ENCODE measurements at regions not wholly inside any gene's neighbourhood (a gene's known extent, or its start where the extent isn't known, plus 50 kb on each side); places are given as distances from the start of the nearest gene placed in this dataset.

DNA sequence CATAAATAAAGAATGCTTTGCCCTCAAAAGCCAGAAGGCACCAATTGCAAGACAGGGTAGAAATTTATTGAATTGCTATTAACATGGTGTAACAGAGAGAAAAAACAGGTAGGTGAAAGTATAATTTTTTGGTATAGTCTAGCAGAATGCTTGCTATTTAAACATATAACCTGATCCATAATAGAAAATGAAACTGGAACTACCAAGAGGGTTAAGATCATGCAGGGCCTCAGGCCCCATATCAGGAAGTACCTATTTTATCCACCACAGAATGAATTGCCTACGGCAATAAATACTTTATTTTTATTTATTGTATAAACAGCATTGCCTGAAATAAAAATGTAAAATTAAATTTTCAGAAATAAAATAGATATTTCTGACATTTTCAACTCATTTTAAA, 159.5 kb downstream of the PRR20E start:
- TF ChIP-seq, protein P1, sequence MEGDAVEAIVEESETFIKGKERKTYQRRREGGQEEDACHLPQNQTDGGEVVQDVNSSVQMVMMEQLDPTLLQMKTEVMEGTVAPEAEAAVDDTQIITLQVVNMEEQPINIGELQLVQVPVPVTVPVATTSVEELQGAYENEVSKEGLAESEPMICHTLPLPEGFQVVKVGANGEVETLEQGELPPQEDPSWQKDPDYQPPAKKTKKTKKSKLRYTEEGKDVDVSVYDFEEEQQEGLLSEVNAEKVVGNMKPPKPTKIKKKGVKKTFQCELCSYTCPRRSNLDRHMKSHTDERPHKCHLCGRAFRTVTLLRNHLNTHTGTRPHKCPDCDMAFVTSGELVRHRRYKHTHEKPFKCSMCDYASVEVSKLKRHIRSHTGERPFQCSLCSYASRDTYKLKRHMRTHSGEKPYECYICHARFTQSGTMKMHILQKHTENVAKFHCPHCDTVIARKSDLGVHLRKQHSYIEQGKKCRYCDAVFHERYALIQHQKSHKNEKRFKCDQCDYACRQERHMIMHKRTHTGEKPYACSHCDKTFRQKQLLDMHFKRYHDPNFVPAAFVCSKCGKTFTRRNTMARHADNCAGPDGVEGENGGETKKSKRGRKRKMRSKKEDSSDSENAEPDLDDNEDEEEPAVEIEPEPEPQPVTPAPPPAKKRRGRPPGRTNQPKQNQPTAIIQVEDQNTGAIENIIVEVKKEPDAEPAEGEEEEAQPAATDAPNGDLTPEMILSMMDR (IDR thresholded peaks at IDR 0.05), result no peak
- TF ChIP-seq POLR2A (IDR thresholded peaks at IDR 0.05; ENCODE audit: low read depth) (no peak), EP300 (IDR thresholded peaks at IDR 0.05) (no peak)

All from esophagus muscularis mucosa (tissue), 4 donors.